CD4-positive, alpha-beta T cell (primary cell): ENCODE measurements at regions not wholly inside any gene's neighbourhood (a gene's known extent, or its start where the extent isn't known, plus 50 kb on each side); places are given as distances from the start of the nearest gene placed in this dataset.

Experiments used
- ATAC-seq: fragments of 200-7000 bp; cut with Tn5 transposase; one replicate; pipeline ENCODE4 v1.10.0; 2022; ENCODE audit warnings: mild to moderate bottlenecking; ENCODE audit not compliant: poor library complexity
- CTCF ChIA-PET: fragments of 350-600 bp; sonication (Branson Sonifier 250); formaldehyde crosslinking; loops from one replicate; lab custom pipeline; 2021; ENCODE audit warnings: antibody characterized with exemption, inconsistent platforms; lab: Charles Lee
- POLR2A ChIA-PET: fragments of 350-600 bp; sonication (Branson Sonifier 250); formaldehyde crosslinking; loops from one replicate; lab custom pipeline; 2021; ENCODE audit warnings: antibody characterized with exemption, inconsistent platforms; lab: Charles Lee
- DNase-seq, 14 experiments: peaks; one replicate each; pipeline ENCODE4 v3.0.0-alpha.2; 2013 to 2020; ENCODE audit warnings: mixed read lengths in 2 of 14
- H3K27ac ChIP-seq, 2 donors: one replicate each; pipeline versions ENCODE4 v1.5.1 to v1.7.0; 2013; ENCODE audit warnings: low read length in 2 of 2, low read depth in 1 of 2, mild to moderate bottlenecking in 1 of 2
- H3K27me3 ChIP-seq, 2 experiments: 1 replicate in 1 of 2; 2 replicates in 1 of 2; pipeline versions ENCODE4 v1.6.1 to v1.7.0; 2013; ENCODE audit warnings: low read length in 2 of 2, control low read depth in 1 of 2, mild to moderate bottlenecking in 1 of 2, moderate library complexity in 1 of 2; ENCODE audit not compliant: insufficient read depth in 2 of 2, control insufficient read depth in 1 of 2
- H3K36me3 ChIP-seq: one replicate; pipeline ENCODE4 v1.6.1; 2013; ENCODE audit warnings: low read length, control low read depth; ENCODE audit not compliant: insufficient read depth
- H3K4me1 ChIP-seq: one replicate; pipeline ENCODE4 v1.6.1; 2013; ENCODE audit warnings: low read length, control low read depth; ENCODE audit not compliant: insufficient read depth
- H3K4me3 ChIP-seq: one replicate; pipeline ENCODE4 v1.5.1; 2013; ENCODE audit warnings: mild to moderate bottlenecking, low read length, moderate library complexity
- H3K9me3 ChIP-seq, 2 experiments: 1 replicate in 1 of 2; 2 replicates in 1 of 2; pipeline versions ENCODE4 v1.6.1 to v1.7.0; 2013; ENCODE audit warnings: low read length in 2 of 2, mild to moderate bottlenecking in 2 of 2, control low read depth in 1 of 2, moderate library complexity in 1 of 2; ENCODE audit not compliant: control insufficient read depth in 1 of 2, insufficient read depth in 1 of 2
- H3K27ac Mint-ChIP-seq: one replicate; pipeline ENCODE4 v1.8.0; 2020; ENCODE audit warnings: mixed read lengths
- H3K27me3 Mint-ChIP-seq: one replicate; pipeline ENCODE4 v1.8.0; 2021; ENCODE audit warnings: mixed read lengths
- H3K36me3 Mint-ChIP-seq: one replicate; pipeline ENCODE4 v1.8.0; 2021; ENCODE audit warnings: low read depth, mixed read lengths
- H3K4me1 Mint-ChIP-seq: one replicate; pipeline ENCODE4 v1.8.0; 2021; ENCODE audit warnings: low read depth, mixed read lengths
- H3K4me3 Mint-ChIP-seq: one replicate; pipeline ENCODE4 v1.8.0; 2020; ENCODE audit warnings: mild to moderate bottlenecking, mixed read lengths
- H3K9me3 Mint-ChIP-seq: one replicate; pipeline ENCODE4 v1.8.0; 2020; ENCODE audit warnings: mixed read lengths
- intact Hi-C, 2 experiments: fragments of 100-400 bp; cut with DNase I in 1 of 2; cut with micrococcal nuclease in 1 of 2; formaldehyde crosslinking; loops; one replicate each; pipeline versions ENCODE4 v1.15.1 to v1.9.0; 2023 to 2025; cut with DNase I, micrococcal nuclease
- TF ChIP-seq, protein P1 (sequence below): fragments of 200-600 bp; IDR thresholded peaks from one replicate; pipeline ENCODE4 v1.8.0; 2022; ENCODE audit warnings: antibody characterized with exemption, mild to moderate bottlenecking

DNA sequence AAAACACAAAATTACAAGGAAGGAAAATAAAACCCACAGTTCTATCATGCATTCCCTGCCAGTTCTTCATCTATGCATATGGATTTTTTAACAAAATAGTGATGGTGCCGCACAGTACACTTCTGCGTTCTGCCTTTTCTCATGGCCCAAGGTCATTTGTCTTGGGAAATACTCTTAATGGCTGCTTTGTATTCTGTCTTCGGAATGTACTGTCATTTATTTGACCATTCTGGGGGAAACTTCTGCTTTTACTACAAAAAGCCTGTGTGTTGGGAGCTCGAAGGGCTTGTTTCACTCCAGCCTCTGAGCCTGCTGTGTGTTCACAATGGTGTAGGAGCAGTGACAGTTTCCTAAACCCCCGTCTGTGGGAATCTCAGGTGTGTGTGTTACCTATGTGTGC lies 82.8 kb upstream of the SEC14L1 start:
- ChIA-PET POLR2A (no interaction called here), CTCF (interaction anchor here (2.7 kb wide), 1 partner anchor 190 kb away, joined by 54 read pairs; the partner anchor contains the start of gene MGAT5B)

DNA sequence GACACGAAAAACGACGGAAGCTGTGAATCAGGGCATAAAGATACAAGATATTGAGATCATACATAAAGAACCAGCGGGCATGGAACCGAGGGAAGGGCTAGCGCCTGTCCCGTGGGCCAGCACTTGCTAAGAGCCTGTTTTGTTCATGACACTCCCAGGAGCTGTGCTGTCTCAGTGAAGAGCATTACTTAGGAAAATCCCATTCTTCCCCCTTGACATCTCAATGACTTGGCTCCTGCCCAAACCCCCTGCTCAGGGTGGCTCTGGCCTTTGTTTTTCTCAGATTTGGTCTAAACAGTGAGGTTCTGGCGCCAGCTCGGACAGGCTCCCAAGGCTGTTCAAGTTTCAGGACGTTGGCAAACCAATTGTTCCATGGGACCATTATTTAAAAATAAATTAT lies 79.1 kb upstream of the SEC14L1 start:
- ATAC-seq = no peak
- CTCF ChIA-PET = interaction anchor here (0.8 kb wide), 1 partner anchor 194 kb away, joined by 3 read pairs; the partner anchor contains the start of gene MGAT5B

More for the DNA sequence above, 82.8 kb upstream of the SEC14L1 start:
- Mint-ChIP-seq H3K27ac (no peak overlapping the region), H3K4me1 (no peaks in the 10 kb centered on the region), H3K9me3 (no peaks in the 10 kb centered on the region), H3K27me3 (peaks cover 15% of the 10 kb centered on the region), H3K4me3 (no peak overlapping the region), H3K36me3 (no peaks in the 10 kb centered on the region)
- TF ChIP-seq, protein P1, sequence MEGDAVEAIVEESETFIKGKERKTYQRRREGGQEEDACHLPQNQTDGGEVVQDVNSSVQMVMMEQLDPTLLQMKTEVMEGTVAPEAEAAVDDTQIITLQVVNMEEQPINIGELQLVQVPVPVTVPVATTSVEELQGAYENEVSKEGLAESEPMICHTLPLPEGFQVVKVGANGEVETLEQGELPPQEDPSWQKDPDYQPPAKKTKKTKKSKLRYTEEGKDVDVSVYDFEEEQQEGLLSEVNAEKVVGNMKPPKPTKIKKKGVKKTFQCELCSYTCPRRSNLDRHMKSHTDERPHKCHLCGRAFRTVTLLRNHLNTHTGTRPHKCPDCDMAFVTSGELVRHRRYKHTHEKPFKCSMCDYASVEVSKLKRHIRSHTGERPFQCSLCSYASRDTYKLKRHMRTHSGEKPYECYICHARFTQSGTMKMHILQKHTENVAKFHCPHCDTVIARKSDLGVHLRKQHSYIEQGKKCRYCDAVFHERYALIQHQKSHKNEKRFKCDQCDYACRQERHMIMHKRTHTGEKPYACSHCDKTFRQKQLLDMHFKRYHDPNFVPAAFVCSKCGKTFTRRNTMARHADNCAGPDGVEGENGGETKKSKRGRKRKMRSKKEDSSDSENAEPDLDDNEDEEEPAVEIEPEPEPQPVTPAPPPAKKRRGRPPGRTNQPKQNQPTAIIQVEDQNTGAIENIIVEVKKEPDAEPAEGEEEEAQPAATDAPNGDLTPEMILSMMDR = no peak
- no peak overlapping the region for H3K4me3 ChIP-seq
- no peak for DNase-seq
- H3K27me3 ChIP-seq = peaks cover 3 to 4% of the 10 kb centered on the region in 2 experiments
- H3K4me1 ChIP-seq = peaks cover 4% of the 10 kb centered on the region
- H3K9me3 ChIP-seq = no peaks in the 10 kb centered on the region
- intact Hi-C loops = loop anchor here in 1 of 2 experiments (5.0 kb wide), 2 partner anchors 101 to 346 kb away; partner anchors contain the start of gene MXRA7
- no peak for ATAC-seq
- H3K36me3 ChIP-seq = no peaks in the 10 kb centered on the region
- H3K27ac ChIP-seq = no peak overlapping the region

DNA sequence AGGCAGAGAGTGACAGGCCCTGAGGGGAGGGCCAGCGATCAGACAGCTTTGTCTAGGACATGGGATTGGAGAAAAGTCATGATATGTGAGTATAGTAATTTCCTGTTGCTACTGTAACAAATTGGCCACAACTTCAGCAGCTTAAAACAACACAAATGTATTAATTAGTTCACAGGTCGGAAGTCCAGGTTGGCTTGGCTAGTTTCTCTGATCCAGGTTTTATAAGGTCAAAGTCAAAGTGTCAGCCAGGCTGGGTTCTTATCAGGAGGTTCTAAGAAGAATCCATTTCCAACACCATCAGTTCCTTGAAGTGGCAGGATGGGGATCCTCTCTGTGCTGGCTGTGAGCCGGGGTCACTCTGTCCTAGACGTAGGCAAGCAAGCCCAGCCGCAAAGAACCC lies 76.2 kb upstream of the SEC14L1 start:
- ChIA-PET POLR2A (interaction anchor here (0.9 kb wide), 1 partner anchor 196 kb away, joined by 3 read pairs; the partner anchor contains the start of gene MGAT5B), CTCF (interaction anchor here (1.6 to 5.4 kb wide), 2 partner anchors 9 to 197 kb away, joined by 5 to 25 read pairs; partner anchors contain the start of gene MGAT5B)
- intact Hi-C loops = no loop called here
- no peaks in the 10 kb centered on the region for H3K36me3 Mint-ChIP-seq
- no peak overlapping the region for H3K27ac ChIP-seq
- no peaks in the 10 kb centered on the region for H3K9me3 ChIP-seq
- H3K4me1 Mint-ChIP-seq = no peaks in the 10 kb centered on the region
- peaks cover 0 to 3% of the 10 kb centered on the region in 2 experiments for H3K27me3 ChIP-seq
- H3K4me1 ChIP-seq = peaks cover 4% of the 10 kb centered on the region
- DNase-seq = no peak
- H3K4me3 ChIP-seq = no peak overlapping the region
- no peak overlapping the region for H3K27ac Mint-ChIP-seq
- H3K27me3 Mint-ChIP-seq = peaks cover 12% of the 10 kb centered on the region
- no peaks in the 10 kb centered on the region for H3K36me3 ChIP-seq
- no peaks in the 10 kb centered on the region for H3K9me3 Mint-ChIP-seq
- no peak overlapping the region for H3K4me3 Mint-ChIP-seq
- no peak for ATAC-seq
- TF ChIP-seq, protein P1 = no peak

More for the DNA sequence above, 79.1 kb upstream of the SEC14L1 start:
- no peak for DNase-seq
- POLR2A ChIA-PET = no interaction called here
- TF ChIP-seq, protein P1 = no peak
- intact Hi-C loops = no loop called here
- H3K4me3 ChIP-seq = no peak overlapping the region
- Mint-ChIP-seq H3K27me3 (peaks cover 6% of the 10 kb centered on the region), H3K4me3 (no peak overlapping the region), H3K4me1 (no peaks in the 10 kb centered on the region), H3K9me3 (no peaks in the 10 kb centered on the region), H3K36me3 (no peaks in the 10 kb centered on the region), H3K27ac (no peak overlapping the region)
- H3K27me3 ChIP-seq = peaks cover 0 to 3% of the 10 kb centered on the region in 2 experiments
- H3K9me3 ChIP-seq = no peaks in the 10 kb centered on the region
- peaks cover 3% of the 10 kb centered on the region for H3K4me1 ChIP-seq
- no peaks in the 10 kb centered on the region for H3K36me3 ChIP-seq
- no peak overlapping the region for H3K27ac ChIP-seq
